HL-60/S4 treated with phorbol 12-myristate 13-acetate at 8.2 ng/mL for 4 days and 3 days (cell line): ENCODE measurements at regions not wholly inside any gene's neighbourhood (a gene's known extent, or its start where the extent isn't known, plus 50 kb on each side); places are given as distances from the start of the nearest gene placed in this dataset.

Source experiments
- in situ Hi-C: fragments of 300-500 bp; cut with MboI; formaldehyde crosslinking; loops from 2 replicates; pipeline ENCODE4 v1.15.0; 2022; ENCODE audit warnings: low sequenced_read_pairs

DNA sequence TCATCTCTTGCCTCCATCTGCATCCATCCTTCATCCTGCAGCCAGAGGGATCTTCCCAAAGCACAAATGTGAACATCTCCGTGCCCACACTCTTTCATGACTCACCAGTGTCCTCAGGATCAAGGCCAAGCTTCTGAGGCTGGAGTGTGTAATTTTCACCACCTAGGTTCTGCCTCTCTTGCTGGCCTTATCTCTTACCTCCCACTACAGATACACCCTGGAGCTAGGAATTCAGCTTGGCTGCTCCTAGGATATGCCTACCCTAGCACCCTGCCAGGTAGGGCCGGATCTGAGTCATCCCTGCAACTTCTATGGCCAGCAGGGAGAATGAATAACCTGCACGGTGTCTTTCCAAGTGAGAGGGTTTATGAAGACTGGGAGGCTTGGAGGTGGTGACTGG lies 208.7 kb upstream of the CSF3R start:
- in situ Hi-C loops: no loop called here

DNA sequence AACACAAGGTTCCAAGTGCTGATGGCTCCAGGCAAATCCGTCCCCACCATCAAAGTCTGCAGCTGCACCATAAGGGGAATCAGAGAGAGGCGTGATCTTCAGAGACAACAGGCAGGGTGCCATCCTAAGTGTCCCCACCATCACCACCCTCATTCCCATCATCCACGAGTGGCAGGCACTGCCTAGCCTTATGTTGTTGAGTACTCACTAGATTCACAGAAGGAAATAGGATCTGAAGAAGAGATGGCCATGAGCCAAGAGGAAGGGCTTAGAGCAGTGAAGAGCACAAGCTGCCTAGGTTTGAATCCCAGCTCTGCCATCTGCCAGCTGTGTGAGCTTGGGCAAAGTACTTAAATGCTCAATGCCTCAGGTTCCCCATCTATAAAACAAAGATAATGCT lies 207.3 kb upstream of the CSF3R start:
- in situ Hi-C loops: no loop called here

DNA sequence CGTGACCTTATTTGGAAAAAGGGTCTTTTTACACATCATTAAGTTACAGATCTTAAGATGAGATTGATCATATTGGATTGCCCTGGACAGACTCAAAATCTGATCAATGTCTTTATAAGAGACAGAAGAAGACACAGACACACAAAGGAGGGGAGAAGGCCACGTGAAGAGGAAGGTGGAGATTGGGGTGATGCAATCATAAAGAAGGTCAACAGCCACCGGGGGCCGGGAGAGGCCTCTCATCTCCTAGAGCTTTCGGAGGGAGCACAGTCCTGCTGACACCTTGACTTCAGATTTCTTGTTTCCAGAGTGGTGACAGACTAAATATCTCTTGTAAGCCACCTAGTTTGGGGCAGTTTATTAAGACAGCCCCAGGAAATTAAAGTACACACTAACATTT lies 204.6 kb upstream of the CSF3R start:
- in situ Hi-C loops: no loop called here

DNA sequence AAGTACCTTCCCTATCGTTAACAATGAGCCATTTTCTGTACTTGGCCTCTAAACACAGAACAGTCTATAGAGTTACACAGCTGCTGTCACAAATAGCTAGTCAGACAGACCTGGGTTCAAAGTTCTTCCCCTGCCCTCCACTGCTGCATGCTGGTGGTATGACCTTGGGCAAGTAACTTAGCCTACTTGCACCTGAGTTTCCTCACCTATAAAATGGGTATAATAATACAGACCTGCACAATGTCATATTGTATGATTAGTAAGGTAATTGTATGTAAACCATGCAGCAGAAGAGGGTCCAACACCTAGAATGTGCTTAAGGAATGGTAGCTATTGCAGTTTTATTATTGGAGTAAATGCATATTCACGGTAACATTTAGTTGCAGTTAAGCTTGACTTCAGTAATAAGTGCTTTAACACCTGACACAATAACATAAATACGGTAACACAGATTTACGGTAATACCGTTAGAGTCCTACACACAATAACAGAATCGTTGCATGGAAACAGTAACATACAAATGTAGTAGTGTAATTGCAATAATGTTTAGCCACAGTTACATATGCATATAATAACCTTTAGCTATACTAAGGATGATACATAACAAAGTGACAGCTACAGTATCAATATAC lies 193.3 kb upstream of the CSF3R start:
- in situ Hi-C loops: no loop called here

- in situ Hi-C loops: no loop called here
Observed at GRCh38 chr1:36675106-36675505, 192.4 kb upstream of the CSF3R start.

GRCh38 chr1:36673202-36673601 lies 190.5 kb upstream of the CSF3R start:
- in situ Hi-C loops: no loop called here

GRCh38 chr1:36669262-36669661 lies 186.5 kb upstream of the CSF3R start:
- in situ Hi-C loops: no loop called here

DNA sequence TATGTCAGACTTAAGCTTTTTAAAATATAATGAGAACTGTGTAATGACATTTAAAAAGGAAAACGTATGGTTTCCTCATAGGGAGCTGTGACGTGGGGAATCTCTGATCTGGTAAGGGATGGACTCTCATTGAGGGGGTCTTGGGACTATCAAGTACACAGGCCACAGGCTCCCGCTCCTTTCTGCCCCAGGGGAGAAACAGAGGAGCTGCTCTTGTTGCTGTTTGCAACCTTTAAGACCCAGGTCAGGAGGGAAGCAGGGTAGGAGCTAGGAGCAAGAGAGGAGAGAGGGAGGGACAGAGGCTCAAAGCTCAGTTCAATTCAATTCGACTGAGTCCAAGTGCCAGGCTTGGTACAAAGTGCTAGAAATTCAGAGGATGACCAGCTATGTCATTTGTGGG lies 185.1 kb upstream of the CSF3R start:
- in situ Hi-C loops: no loop called here

DNA sequence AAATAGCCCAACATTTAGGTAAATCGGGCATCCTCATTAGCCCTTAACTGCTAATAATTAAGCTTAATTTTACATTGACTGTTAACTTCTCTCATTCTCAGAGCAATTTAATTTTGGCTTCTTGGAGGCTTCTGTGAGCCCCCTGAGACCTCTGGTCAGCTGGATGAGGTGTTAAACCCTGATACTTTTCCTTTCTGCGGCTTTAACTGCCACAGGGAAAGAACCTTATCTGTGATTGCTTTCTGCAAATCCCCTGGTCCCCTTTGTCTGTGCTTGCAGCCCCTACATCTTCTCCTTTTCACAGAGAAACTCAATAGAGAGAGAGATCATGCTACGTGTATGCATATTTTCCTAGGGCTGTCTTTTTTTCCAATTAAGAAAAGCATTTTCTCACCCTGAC lies 184.5 kb upstream of the CSF3R start:
- in situ Hi-C loops: no loop called here

DNA sequence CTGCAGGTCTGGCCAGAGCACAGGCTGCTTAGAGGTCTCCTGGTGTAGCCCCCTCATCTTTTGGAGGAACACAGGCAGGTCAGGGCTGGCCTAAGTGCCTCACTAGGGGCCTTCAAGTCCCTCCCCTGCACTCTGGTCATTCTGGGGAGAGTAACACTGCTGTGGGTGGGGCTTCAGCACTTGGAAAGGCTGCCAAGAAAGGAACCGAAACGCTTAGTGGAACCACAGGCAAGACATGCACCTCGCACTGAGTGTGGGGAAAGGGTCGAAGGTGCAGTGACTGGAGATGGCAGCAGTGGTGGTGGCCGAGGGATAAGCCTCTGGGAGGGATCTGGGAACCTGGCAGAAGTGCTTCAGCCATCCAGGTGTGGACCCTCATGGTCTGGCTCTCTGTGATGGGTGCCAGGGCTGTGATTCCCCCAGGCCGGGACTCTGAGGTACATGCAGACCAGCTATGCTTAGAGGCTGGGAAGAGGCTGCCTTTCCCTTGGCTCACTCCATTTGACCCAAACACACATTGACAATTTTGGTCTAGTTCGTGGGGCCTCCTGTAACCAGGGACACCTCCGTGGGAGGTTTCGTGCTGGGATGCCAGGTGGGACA lies 182.9 kb upstream of the CSF3R start:
- in situ Hi-C loops: no loop called here

DNA sequence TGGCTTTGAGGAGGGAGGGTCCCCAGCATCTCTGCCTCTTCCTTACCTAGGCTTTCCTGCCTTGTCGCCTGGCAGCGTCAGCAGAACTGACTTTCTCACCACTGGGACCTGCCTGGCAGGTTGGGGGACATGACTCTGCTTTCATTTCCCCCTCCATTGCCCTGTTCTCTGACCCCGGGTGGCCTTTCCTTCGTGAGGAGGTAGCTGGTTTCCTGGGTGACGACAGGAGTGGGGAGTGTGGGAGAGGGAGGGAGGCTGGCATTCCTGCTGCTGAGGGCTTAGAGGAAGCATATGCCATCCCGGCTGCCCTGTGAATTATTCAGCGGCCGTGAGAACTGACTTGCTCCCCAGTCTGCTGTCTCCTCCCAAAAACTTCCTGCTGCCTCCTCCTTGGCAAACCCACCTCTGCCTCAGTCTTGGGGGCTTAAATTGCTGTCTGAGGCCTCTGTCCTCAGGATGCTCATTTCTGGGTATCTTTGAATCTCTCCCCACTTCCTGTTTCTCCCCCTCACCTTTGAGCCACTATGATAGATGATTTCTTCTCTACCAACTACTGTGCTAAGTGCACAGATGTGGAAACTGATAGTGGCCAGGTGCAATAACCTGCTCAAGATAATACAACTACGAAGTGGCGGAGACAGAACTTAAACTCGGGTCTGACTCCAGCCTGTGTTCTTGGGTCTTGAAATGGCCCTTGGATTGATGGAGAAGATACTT lies 182.0 kb upstream of the CSF3R start:
- in situ Hi-C loops: no loop called here

DNA sequence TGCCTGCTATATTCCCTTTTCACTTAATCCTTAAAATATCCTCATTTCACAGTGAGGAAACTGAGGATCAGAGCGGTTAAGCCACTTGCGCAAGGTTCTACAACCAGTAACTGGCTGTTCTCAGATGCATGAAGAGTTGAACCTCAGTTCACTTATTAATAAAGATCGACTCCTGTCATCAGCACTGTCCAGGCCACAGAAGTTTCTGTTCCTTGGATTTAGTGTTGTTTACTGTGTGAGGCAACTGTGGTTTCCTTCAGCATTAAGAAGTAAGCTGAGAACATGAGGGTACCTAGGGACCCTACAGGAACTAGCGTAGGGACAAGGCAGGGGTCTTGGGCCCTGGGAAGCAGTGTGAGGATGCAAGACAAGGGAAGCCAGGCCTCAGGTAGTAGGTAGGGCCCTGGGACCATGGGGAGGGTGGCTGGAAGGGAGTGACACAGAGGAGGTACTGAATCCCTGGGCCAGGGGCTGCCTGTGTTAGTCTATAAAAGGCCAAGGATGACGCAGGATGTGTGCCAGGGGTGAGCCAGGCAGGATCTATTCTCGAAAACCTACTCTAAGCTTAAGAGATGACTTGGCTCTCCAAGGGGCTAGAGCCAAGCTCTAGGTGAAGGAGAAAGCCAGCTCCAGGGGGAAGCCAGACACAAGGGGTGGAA lies 181.2 kb upstream of the CSF3R start:
- in situ Hi-C loops: no loop called here

DNA sequence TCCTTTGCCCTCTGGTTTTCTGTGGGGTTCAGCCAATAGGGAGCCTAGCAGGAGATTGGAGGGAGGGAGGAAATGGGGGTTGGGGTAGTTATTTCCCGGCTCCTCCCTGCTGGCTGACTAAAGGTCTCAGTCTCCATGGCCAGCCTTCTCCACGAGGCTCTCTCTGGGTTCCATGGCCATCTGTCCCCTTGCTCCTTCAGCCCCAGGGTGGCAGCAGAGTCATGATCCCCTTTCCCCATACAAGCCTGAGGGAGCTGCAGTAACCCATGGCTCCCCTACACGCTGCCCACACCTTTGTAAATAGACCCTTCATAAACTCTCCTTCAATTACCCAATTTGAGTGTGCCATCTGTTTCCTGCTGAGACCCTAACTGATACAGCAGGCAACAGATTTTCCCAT lies 176.1 kb upstream of the CSF3R start:
- in situ Hi-C loops: no loop called here

DNA sequence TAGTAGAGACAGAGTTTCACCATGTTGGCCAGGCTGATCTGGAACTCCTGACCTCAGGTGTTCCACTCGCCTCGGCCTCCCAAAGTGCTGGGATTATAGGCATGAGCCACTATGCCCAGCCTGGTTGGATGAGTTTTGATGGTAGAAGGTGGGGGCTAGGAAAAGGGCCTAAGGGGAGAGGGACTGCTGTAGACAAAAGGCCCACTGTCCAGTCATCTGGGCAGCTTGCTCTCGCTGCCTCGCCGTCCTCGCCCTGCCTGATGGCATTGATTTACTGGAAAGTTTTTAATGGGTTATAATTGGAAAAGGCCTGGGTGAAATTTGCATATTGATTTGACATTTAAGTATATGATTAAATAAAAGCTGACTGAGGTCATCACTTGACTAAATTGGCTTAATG lies 175.1 kb upstream of the CSF3R start:
- in situ Hi-C loops: no loop called here

GRCh38 chr1:36656838-36657237 lies 174.1 kb upstream of the CSF3R start:
- in situ Hi-C loops: no loop called here

GRCh38 chr1:36656271-36656670 lies 173.6 kb upstream of the CSF3R start:
- in situ Hi-C loops: no loop called here

DNA sequence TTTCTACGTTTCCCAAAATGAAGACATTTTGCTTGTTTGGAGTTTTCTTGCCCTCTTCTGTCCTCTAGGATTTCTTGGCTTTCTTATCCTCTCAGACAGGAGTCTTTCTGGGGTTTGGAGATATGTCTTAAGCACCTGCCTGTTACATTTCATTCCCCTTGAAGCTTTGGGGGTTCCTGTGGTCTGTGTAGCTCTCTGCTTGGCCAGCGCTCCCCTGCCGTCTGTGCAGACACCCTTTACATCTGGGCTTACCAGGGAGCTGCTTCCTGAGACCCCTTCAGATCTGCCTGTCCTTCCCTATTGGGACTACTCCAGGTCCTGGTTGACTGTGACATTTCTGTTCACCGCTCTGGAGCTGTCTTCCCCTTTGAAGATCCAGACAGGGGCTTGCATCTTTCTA lies 171.9 kb upstream of the CSF3R start:
- in situ Hi-C loops: no loop called here

DNA sequence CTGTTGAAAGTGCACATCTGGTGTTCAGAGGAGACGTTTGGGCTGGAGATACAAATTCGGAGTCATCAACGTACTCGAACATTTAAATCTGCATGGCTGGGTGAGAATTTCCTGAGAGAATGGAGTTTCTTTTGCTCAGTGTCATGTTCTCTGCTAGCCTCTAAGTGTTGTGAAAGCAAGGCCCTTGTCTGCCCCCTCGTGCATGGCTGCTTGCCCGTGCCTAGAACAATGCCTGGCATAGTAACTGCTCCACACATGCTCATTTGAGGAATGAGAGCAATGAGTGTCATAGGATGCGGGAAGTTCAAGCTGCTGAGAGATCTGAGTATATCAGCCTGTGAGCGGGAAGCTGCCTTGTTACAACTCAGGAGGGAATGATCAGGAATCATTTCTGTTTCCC lies 171.1 kb upstream of the CSF3R start:
- in situ Hi-C loops: no loop called here

- in situ Hi-C loops: no loop called here
Observed at GRCh38 chr1:36652586-36652985, 169.9 kb upstream of the CSF3R start.

DNA sequence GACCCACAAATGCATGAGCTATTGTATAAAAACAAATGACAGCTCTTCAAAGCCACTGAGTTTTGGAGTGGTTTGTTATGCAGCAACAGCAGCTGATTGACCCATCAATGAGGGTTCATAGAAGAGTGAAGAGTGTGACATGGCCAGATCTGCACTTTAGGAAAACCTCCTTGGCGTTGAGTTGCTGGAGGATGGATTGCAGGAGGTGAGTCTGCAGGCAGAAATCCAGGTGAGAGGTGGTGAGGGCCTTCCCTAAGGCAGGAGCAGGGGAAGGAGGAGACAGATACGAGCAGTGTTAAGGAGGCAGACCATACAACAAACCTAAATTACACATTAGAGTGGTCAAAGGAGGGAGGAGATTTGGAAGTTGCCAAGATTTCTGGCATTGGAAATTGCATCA lies 169.3 kb upstream of the CSF3R start:
- in situ Hi-C loops: no loop called here

DNA sequence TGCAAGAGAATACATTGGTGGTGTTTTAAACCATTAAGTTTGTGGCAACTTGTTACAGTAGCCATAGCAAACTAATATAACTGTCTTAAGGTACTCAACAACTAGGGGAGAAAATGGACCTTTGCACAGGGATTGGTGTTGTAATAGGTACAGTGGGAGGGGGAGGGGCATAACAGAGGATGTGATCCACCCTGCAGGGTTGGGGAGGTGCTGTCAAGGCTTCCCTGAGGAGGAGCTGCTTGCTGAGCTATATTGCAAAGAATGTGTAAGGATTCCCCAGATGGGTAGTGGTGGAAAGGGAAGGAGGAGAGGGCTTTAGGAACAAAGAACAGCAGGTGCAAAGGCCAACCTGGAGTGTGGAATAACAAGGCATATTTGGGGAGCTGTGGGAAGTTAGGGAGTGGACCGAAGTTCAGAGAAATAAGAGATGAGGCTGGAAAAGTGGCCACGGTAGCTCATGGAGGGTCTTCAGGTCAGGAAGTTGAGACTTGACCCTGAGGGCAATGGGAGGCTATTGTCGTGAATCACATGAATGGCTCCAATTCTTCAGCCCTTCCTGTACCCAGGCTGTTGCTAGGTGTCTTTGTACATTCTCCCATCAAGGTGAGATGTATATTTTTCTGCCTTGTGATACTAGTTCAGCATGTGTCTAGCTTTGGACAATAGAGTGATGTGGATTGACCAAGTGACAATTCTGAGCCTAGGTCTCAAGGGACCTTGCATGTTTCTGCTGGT lies 168.6 kb upstream of the CSF3R start:
- in situ Hi-C loops: no loop called here
